CD14-positive monocyte (primary cell): ENCODE measurements at regions not wholly inside any gene's neighbourhood (a gene's known extent, or its start where the extent isn't known, plus 50 kb on each side); places are given as distances from the start of the nearest gene placed in this dataset.

ENCODE experiments used
- DNase-seq, 3 donors: peaks; one replicate each; pipeline ENCODE4 v3.0.0-alpha.2; 2011 to 2022
- H2AFZ ChIP-seq: 2 replicates; pipeline ENCODE4 v1.6.0; 2012; ENCODE audit warnings: mild to moderate bottlenecking, low read depth, low read length, inconsistent platforms; ENCODE audit not compliant: insufficient read depth, poor library complexity, severe bottlenecking
- H3K27ac ChIP-seq, 2 donors: 1 replicate in 1 of 2; 2 replicates in 1 of 2; pipeline ENCODE4 v1.5.1; 2012 to 2013; ENCODE audit warnings: low read length in 2 of 2, control low read depth in 1 of 2, inconsistent platforms in 1 of 2, low read depth in 1 of 2, mild to moderate bottlenecking in 1 of 2
- H3K27me3 ChIP-seq, 2 donors: one replicate each; pipeline versions ENCODE4 v1.6.0 to v1.6.1; 2011 to 2013; ENCODE audit warnings: low read length in 2 of 2; ENCODE audit not compliant: control insufficient read depth in 2 of 2, insufficient read depth in 2 of 2
- H3K36me3 ChIP-seq, 2 donors: replicated peaks in 1 of 2; 1 replicate in 1 of 2; 2 replicates in 1 of 2; pipeline versions ENCODE4 v1.5.1 to v1.6.1; 2012 to 2013; ENCODE audit warnings: low read length in 2 of 2, control low read depth in 1 of 2, inconsistent platforms in 1 of 2, mild to moderate bottlenecking in 1 of 2; ENCODE audit not compliant: insufficient read depth in 2 of 2, control insufficient read depth in 1 of 2
- H3K4me1 ChIP-seq, 2 donors: 1 replicate in 1 of 2; 2 replicates in 1 of 2; pipeline versions ENCODE4 v1.5.1 to v1.6.1; 2012 to 2013; ENCODE audit warnings: low read length in 2 of 2, control low read depth in 1 of 2, inconsistent platforms in 1 of 2, mild to moderate bottlenecking in 1 of 2, moderate library complexity in 1 of 2; ENCODE audit not compliant: insufficient read depth in 2 of 2, control insufficient read depth in 1 of 2
- H3K4me2 ChIP-seq: replicated peaks from 2 replicates; pipeline ENCODE3; 2012; ENCODE audit warnings: low read length, moderate library complexity, mild to moderate bottlenecking; ENCODE audit not compliant: poor library complexity, severe bottlenecking; ENCODE audit errors: extremely low read depth
- H3K4me3 ChIP-seq, 3 experiments: fragments of 200-600 bp in 1 of 3; sonication (generic) in 1 of 3; replicated peaks in 1 of 3; 1 replicate in 2 of 3; 2 replicates in 1 of 3; pipeline ENCODE4 v1.5.1; 2011 to 2013; ENCODE audit warnings: low read length in 3 of 3, mild to moderate bottlenecking in 3 of 3, control low read depth in 2 of 3, low read depth in 2 of 3, inconsistent platforms in 1 of 3, moderate library complexity in 1 of 3
- H3K79me2 ChIP-seq: 2 replicates; pipeline ENCODE4 v1.6.0; 2012; ENCODE audit warnings: mild to moderate bottlenecking, control low read depth, inconsistent platforms, low read length, moderate library complexity; ENCODE audit not compliant: insufficient read depth
- H3K9ac ChIP-seq: 2 replicates; pipeline ENCODE4 v1.6.0; 2017; ENCODE audit warnings: low read length, mild to moderate bottlenecking; ENCODE audit not compliant: insufficient read depth, poor library complexity, severe bottlenecking
- H3K9me3 ChIP-seq, 2 donors: replicated peaks in 1 of 2; 1 replicate in 1 of 2; 2 replicates in 1 of 2; pipeline versions ENCODE4 v1.5.1 to v1.6.1; 2012 to 2013; ENCODE audit warnings: low read length in 2 of 2, control low read depth in 1 of 2; ENCODE audit not compliant: control insufficient read depth in 1 of 2, insufficient read depth in 1 of 2
- H4K20me1 ChIP-seq: 2 replicates; pipeline ENCODE4 v1.6.0; 2012; ENCODE audit warnings: mild to moderate bottlenecking, low read length, control low read depth, moderate library complexity; ENCODE audit not compliant: insufficient read depth
- H3K27ac Mint-ChIP-seq, 7 donors: one replicate each; pipeline ENCODE4 v1.8.0; 2020; ENCODE audit warnings: mild to moderate bottlenecking in 7 of 7, mixed read lengths in 7 of 7, moderate library complexity in 6 of 7, inconsistent platforms in 2 of 7
- H3K27me3 Mint-ChIP-seq, 3 donors: one replicate each; pipeline ENCODE4 v1.8.0; 2021 to 2022; ENCODE audit warnings: low read depth in 3 of 3, mild to moderate bottlenecking in 3 of 3, mixed read lengths in 3 of 3, moderate library complexity in 3 of 3, inconsistent platforms in 1 of 3
- H3K36me3 Mint-ChIP-seq, 2 donors: one replicate each; pipeline ENCODE4 v1.8.0; 2020; ENCODE audit warnings: mixed read lengths in 2 of 2, inconsistent platforms in 1 of 2, mild to moderate bottlenecking in 1 of 2
- H3K4me1 Mint-ChIP-seq: one replicate; pipeline ENCODE4 v1.8.0; 2020; ENCODE audit warnings: mild to moderate bottlenecking, mixed read lengths
- H3K4me3 Mint-ChIP-seq, 2 donors: one replicate each; pipeline ENCODE4 v1.8.0; 2020; ENCODE audit warnings: mild to moderate bottlenecking in 2 of 2, mixed read lengths in 2 of 2, moderate library complexity in 1 of 2
- H3K9me3 Mint-ChIP-seq, 7 donors: one replicate each; pipeline ENCODE4 v1.8.0; 2020 to 2022; ENCODE audit warnings: mixed read lengths in 7 of 7, mild to moderate bottlenecking in 6 of 7, moderate library complexity in 6 of 7, inconsistent platforms in 2 of 7
- CTCF ChIP-seq: fragments of 200-600 bp; IDR thresholded peaks from one replicate; pipeline ENCODE4 v1.8.0; 2022; ENCODE audit warnings: antibody characterized with exemption, mild to moderate bottlenecking
- WGBS: methylation state at CpG from one replicate; pipeline ENCODE4 v1.1.5; 2013; ENCODE audit warnings: missing lambda C conversion rate; ENCODE audit not compliant: insufficient coverage; 5-methylcytosine and 5-hydroxymethylcytosine counted together
- intact Hi-C, 2 donors: fragments of 100-400 bp; cut with micrococcal nuclease; formaldehyde crosslinking; loops; one replicate each; pipeline versions ENCODE4 v1.15.0 to v1.15.1; 2023

- Mint-ChIP-seq H3K4me3 (no peak overlapping the region), H3K27ac (no peak overlapping the region), H3K9me3 (no peaks in the 10 kb centered on the region), H3K36me3 (no peaks in the 10 kb centered on the region), H3K27me3 (peaks cover 0 to 1% (median 0%) of the 10 kb centered on the region in 3 donors), H3K4me1 (no peaks in the 10 kb centered on the region)
- no peak overlapping the region for H3K4me3 ChIP-seq
- TF ChIP-seq CTCF = no peak
- no peak for DNase-seq
- no peaks in the 10 kb centered on the region for H4K20me1 ChIP-seq
- no peak overlapping the region for H3K9ac ChIP-seq
- intact Hi-C loops = no loop called here
- no peak overlapping the region for H3K4me2 ChIP-seq
- H3K27me3 ChIP-seq = no peaks in the 10 kb centered on the region
- H3K27ac ChIP-seq = no peak overlapping the region
- no peaks in the 10 kb centered on the region for H3K36me3 ChIP-seq
- no peak overlapping the region for H2AFZ ChIP-seq
- no peaks in the 10 kb centered on the region for H3K9me3 ChIP-seq
- no peaks in the 10 kb centered on the region for H3K4me1 ChIP-seq
- no peaks in the 10 kb centered on the region for H3K79me2 ChIP-seq
Observed at GRCh38 chr18:1892191-1892590, 679.1 kb downstream of the METTL4 start.

DNA sequence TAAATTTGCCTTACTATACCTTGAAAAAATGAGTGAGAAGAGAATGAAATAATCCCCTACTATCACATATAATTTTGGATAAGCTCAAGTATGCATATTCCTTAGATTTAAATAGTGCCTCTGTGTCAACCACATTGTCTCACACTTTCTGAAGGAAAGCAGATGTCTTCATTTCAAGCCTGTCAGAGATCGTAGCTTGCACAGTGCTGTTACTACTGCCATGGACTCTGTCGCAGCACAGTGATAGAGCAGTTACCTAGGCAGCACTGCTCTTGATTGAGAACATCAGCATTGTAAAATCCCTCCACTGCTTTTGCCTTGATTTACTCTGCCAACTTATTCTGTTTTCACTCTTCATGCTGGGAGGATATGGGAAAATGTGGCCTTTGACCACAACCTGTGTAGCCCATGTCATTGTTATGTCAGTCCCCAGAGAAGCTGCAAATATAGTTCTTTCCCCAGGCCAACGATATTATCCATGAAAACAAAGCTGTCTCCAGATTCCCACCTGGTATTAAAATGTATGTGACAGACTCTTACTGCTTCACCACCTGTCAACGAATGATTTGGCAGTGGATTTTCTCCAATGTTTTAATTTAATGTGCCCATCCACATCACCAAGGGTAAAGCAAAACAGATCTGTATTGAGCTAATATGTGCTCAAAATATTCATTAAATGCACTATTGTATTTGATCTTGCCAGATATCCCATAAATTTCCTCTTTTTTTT, 675.7 kb downstream of the METTL4 start:
- no peaks in the 10 kb centered on the region for H3K36me3 Mint-ChIP-seq
- intact Hi-C loops = no loop called here
- no peak overlapping the region for H3K4me2 ChIP-seq
- no peak overlapping the region for H3K4me3 ChIP-seq
- no peaks in the 10 kb centered on the region for H3K9me3 ChIP-seq
- H3K4me1 Mint-ChIP-seq = no peaks in the 10 kb centered on the region
- H3K27me3 ChIP-seq = no peaks in the 10 kb centered on the region
- WGBS = 93% methylated on average over 2 of the region's 4 CpGs
- no peaks in the 10 kb centered on the region for H3K79me2 ChIP-seq
- peaks cover 0 to 1% (median 0%) of the 10 kb centered on the region in 3 donors for H3K27me3 Mint-ChIP-seq
- no peaks in the 10 kb centered on the region for H3K4me1 ChIP-seq
- no peak overlapping the region for H3K27ac Mint-ChIP-seq
- H3K27ac ChIP-seq = no peak overlapping the region
- TF ChIP-seq CTCF = no peak
- H3K9me3 Mint-ChIP-seq = no peaks in the 10 kb centered on the region
- no peaks in the 10 kb centered on the region for H3K36me3 ChIP-seq
- no peak overlapping the region for H3K9ac ChIP-seq
- no peak overlapping the region for H2AFZ ChIP-seq
- DNase-seq = no peak
- H3K4me3 Mint-ChIP-seq = no peak overlapping the region
- H4K20me1 ChIP-seq = no peaks in the 10 kb centered on the region
